NCI-H146 treated with DMSO at 0.1 percent for 48 hours (cell line): ENCODE measurements at regions not wholly inside any gene's neighbourhood (a gene's known extent, or its start where the extent isn't known, plus 50 kb on each side); places are given as distances from the start of the nearest gene placed in this dataset.
"Not testable (repeated sequence)": the region's sequence is repeated elsewhere in the genome, so short reads cannot be mapped to it uniquely, and the experiment has no call there.

Experiments
- DNase-seq: peaks from one replicate; lab custom pipeline; 2025; ENCODE audit not compliant: unreplicated experiment; lab: John Stamatoyannopoulos, UW

GRCh38 chr2:173544641-173545363 lies 190.1 kb downstream of the CDCA7 start:
- DNase-seq = no peak

- DNase-seq = no peak
Observed at GRCh38 chr2:173545364-173545763, 190.7 kb downstream of the CDCA7 start.

GRCh38 chr2:173547499-173547898 lies 192.8 kb downstream of the CDCA7 start:
- no peak for DNase-seq

GRCh38 chr2:173550143-173550542 lies 195.5 kb downstream of the CDCA7 start:
- no peak for DNase-seq

GRCh38 chr2:173552531-173552930 lies 197.9 kb downstream of the CDCA7 start:
- DNase-seq = no peak

GRCh38 chr2:173553593-173553992 lies 198.9 kb downstream of the CDCA7 start:
- no peak for DNase-seq

GRCh38 chr2:173555833-173556232 lies 201.2 kb downstream of the CDCA7 start:
- DNase-seq = no peak

- no peak for DNase-seq
Observed at GRCh38 chr2:173556816-173557215, 202.1 kb downstream of the CDCA7 start.

- DNase-seq = no peak
Observed at GRCh38 chr2:173557497-173557896, 202.8 kb downstream of the CDCA7 start.

GRCh38 chr2:173567493-173567892 lies 212.8 kb downstream of the CDCA7 start:
- DNase-seq = no peak

- peak; percentile 0 for DNase-seq
Observed at GRCh38 chr2:173568054-173568453, 213.4 kb downstream of the CDCA7 start.

GRCh38 chr2:173571021-173571821 lies 216.5 kb downstream of the CDCA7 start:
- peak; percentile 0 for DNase-seq

GRCh38 chr2:173571887-173572680 lies 217.4 kb downstream of the CDCA7 start:
- DNase-seq = no peak

GRCh38 chr2:173572848-173573247 lies 218.2 kb downstream of the CDCA7 start:
- no peak for DNase-seq

GRCh38 chr2:173573782-173574181 lies 219.1 kb downstream of the CDCA7 start:
- not testable (repeated sequence) for DNase-seq

- DNase-seq = no peak
Observed at GRCh38 chr2:173574324-173575112, 219.8 kb downstream of the CDCA7 start.

GRCh38 chr2:173578404-173579107 lies 223.9 kb downstream of the CDCA7 start:
- DNase-seq = no peak

- no peak for DNase-seq
Observed at GRCh38 chr2:173580351-173580750, 225.7 kb downstream of the CDCA7 start.

- no peak for DNase-seq
Observed at GRCh38 chr2:173580956-173581355, 226.3 kb downstream of the CDCA7 start.

- no peak for DNase-seq
Observed at GRCh38 chr2:173583196-173583595, 228.5 kb downstream of the CDCA7 start.
